Adrenal gland (tissue), 5 donors: ENCODE measurements at regions not wholly inside any gene's neighbourhood (a gene's known extent, or its start where the extent isn't known, plus 50 kb on each side); places are given as distances from the start of the nearest gene placed in this dataset.

Experiments used
- CTCF ChIP-seq, 6 experiments: fragments of 450-650 bp in 4 of 6; fragments of 200-600 bp in 2 of 6; sonication (generic) in 1 of 6; IDR thresholded peaks; 1 replicate in 5 of 6; 2 replicates in 1 of 6; pipeline versions ENCODE4 v1.5.1 to v1.8.0; 2016 to 2021; ENCODE audit warnings: antibody characterized with exemption in 6 of 6, mild to moderate bottlenecking in 2 of 6, moderate library complexity in 1 of 6
- POLR2A ChIP-seq, 2 donors: fragments of 450-650 bp; IDR thresholded peaks; one replicate each; pipeline ENCODE4 v1.6.1; 2017; ENCODE audit warnings: antibody characterized with exemption in 2 of 2, mild to moderate bottlenecking in 2 of 2, moderate library complexity in 1 of 2
- donor health status: DM: no; HTN: no; CAD: no.

- TF ChIP-seq CTCF (IDR thresholded peaks at IDR 0.05) = no peak
- TF ChIP-seq POLR2A (IDR thresholded peaks at IDR 0.05) = no peak
These were observed 51.1 kb upstream of the MEOX2 start for GRCh38 chr7:15737601-15738000.
